ENCODE measurements at regions not wholly inside any gene's neighbourhood (a gene's known extent, or its start where the extent isn't known, plus 50 kb on each side); places are given as distances from the start of the nearest gene placed in this dataset.

DNA sequence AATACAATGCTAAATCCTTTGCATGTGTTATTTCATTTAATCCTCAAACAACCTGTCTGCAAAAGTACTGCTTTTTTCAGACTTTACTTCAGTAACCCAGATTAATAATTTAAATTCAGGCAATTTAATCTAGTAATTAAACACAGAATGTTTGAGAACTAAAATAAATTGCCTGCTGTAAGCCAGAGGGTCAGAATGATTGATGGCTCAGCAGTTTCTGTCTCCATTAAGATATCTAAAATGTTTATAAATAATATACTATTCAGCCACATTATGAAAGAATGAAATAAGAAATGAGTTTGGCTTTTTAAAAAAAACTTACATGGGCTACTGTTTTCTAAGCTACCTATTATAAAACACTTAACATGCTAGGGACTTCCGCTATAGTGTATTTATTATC is 846.0 kb downstream of the FAM181B start:
- Histone ChIP-seq H3K27me3 (ENCODE audit: insufficient read depth, low read length) (no peaks in the 10 kb centered on the region), H3K18ac (ENCODE audit: insufficient read length, low read depth, low read length) (no peak overlapping the region), H4K5ac (ENCODE audit: insufficient read length, low read depth, low read length) (no peak overlapping the region), H3K27ac (ENCODE audit: insufficient read length, low read depth, low read length) (no peak overlapping the region), H4K8ac (replicated peaks; ENCODE audit: insufficient read length, low read depth, low read length) (no peak overlapping the region), H3K23me2 (ENCODE audit: insufficient read length, low read depth, low read length, poor library complexity, severe bottlenecking) (no peaks in the 10 kb centered on the region), H4K91ac (ENCODE audit: insufficient read length, low read depth, low read length) (no peak overlapping the region), H3K4ac (ENCODE audit: low read depth, low read length) (no peak overlapping the region), H3K14ac (ENCODE audit: insufficient read depth, low read length) (no peak overlapping the region), H4K20me1 (ENCODE audit: control insufficient read depth, insufficient read depth, insufficient read length) (no peaks in the 10 kb centered on the region), H2BK20ac (ENCODE audit: low read depth, low read length, poor library complexity, severe bottlenecking) (no peak overlapping the region), H2BK120ac (ENCODE audit: low read depth, low read length, poor library complexity, severe bottlenecking) (no peak overlapping the region), H2AK5ac (ENCODE audit: insufficient read length, low read length) (no peak overlapping the region), H2BK15ac (ENCODE audit: low read depth, low read length) (no peak overlapping the region), H3K9me3 (ENCODE audit: control insufficient read depth, low read depth, low read length) (no peaks in the 10 kb centered on the region), H2AFZ (ENCODE audit: low read length) (no peak overlapping the region), H3K4me2 (ENCODE audit: insufficient read depth, insufficient read length, low read length) (no peak overlapping the region), H2BK5ac (ENCODE audit: insufficient read length, low read length) (no peak overlapping the region), H3K9ac (ENCODE audit: extremely low read depth, insufficient read length, low read length) (no peak overlapping the region), H3K56ac (ENCODE audit: insufficient read length, low read depth, low read length) (no peak overlapping the region), H2BK12ac (ENCODE audit: insufficient read length, low read depth, low read length) (no peak overlapping the region), H3K23ac (ENCODE audit: insufficient read length, low read depth, low read length) (no peak overlapping the region), H3T11ph (ENCODE audit: low read length) (no peak overlapping the region), H3K79me2 (ENCODE audit: insufficient read depth, low read length) (no peaks in the 10 kb centered on the region), H3K4me1 (ENCODE audit: insufficient read depth, low read length) (no peaks in the 10 kb centered on the region), H3K79me1 (ENCODE audit: insufficient read depth, low read depth, low read length, poor library complexity, severe bottlenecking) (no peaks in the 10 kb centered on the region)
- WGBS (ENCODE audit: extremely low coverage, insufficient read length, low lambda C conversion rate): no CpG with 5 or more reads among the region's 1 CpG
- H3K27ac Mint-ChIP-seq: no peak overlapping the region
- H3K36me3 Mint-ChIP-seq (ENCODE audit: insufficient read depth in 1 of 3, low read depth in 3 of 3): no peaks in the 10 kb centered on the region
- H3K9me3 Mint-ChIP-seq: 0 out of 5 replicates have a peak, but pooled peaks cover 0 to 2% of the 10 kb centered on the region in 2 experiments
- no peak overlapping the region for H3K4me3 Mint-ChIP-seq
- no peaks in the 10 kb centered on the region for H3K4me1 Mint-ChIP-seq
- no peak for DNase-seq
- no peaks in the 10 kb centered on the region for H3K27me3 Mint-ChIP-seq (ENCODE audit: low read depth)
- TF ChIP-seq, protein P1, sequence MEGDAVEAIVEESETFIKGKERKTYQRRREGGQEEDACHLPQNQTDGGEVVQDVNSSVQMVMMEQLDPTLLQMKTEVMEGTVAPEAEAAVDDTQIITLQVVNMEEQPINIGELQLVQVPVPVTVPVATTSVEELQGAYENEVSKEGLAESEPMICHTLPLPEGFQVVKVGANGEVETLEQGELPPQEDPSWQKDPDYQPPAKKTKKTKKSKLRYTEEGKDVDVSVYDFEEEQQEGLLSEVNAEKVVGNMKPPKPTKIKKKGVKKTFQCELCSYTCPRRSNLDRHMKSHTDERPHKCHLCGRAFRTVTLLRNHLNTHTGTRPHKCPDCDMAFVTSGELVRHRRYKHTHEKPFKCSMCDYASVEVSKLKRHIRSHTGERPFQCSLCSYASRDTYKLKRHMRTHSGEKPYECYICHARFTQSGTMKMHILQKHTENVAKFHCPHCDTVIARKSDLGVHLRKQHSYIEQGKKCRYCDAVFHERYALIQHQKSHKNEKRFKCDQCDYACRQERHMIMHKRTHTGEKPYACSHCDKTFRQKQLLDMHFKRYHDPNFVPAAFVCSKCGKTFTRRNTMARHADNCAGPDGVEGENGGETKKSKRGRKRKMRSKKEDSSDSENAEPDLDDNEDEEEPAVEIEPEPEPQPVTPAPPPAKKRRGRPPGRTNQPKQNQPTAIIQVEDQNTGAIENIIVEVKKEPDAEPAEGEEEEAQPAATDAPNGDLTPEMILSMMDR (conservative IDR thresholded peaks at IDR 0.05): no peak

All from H9 (cell line).